H9 (cell line): ENCODE measurements at regions not wholly inside any gene's neighbourhood (a gene's known extent, or its start where the extent isn't known, plus 50 kb on each side); places are given as distances from the start of the nearest gene placed in this dataset.

ENCODE experiments used
- DNase-seq: peaks from one replicate; pipeline ENCODE4 v3.0.0-alpha.2; 2017
- H2AFZ ChIP-seq: one replicate; pipeline ENCODE4 v1.6.1; 2013; ENCODE audit warnings: mild to moderate bottlenecking, low read length, control low read depth, moderate library complexity
- H2AK5ac ChIP-seq: 2 replicates; pipeline ENCODE4 v1.6.1; 2013; ENCODE audit warnings: low read length, control low read depth, mixed read lengths; ENCODE audit not compliant: insufficient read length
- H2BK120ac ChIP-seq: one replicate; pipeline ENCODE4 v1.6.1; 2013; ENCODE audit warnings: low read depth, mild to moderate bottlenecking, low read length, control low read depth, inconsistent platforms; ENCODE audit not compliant: poor library complexity, severe bottlenecking
- H2BK12ac ChIP-seq: 2 replicates; pipeline ENCODE4 v1.6.1; 2013; ENCODE audit warnings: low read length, control low read depth, mixed read lengths, low read depth; ENCODE audit not compliant: insufficient read length
- H2BK15ac ChIP-seq: 2 replicates; pipeline ENCODE4 v1.6.1; 2013; ENCODE audit warnings: low read depth, low read length, control low read depth
- H2BK20ac ChIP-seq: one replicate; pipeline ENCODE4 v1.6.1; 2013; ENCODE audit warnings: low read depth, mild to moderate bottlenecking, low read length, control low read depth, inconsistent platforms; ENCODE audit not compliant: poor library complexity, severe bottlenecking
- H2BK5ac ChIP-seq: 2 replicates; pipeline ENCODE4 v1.6.1; 2013; ENCODE audit warnings: low read length, control low read depth, mixed read lengths; ENCODE audit not compliant: insufficient read length
- H3K14ac ChIP-seq: 2 replicates; pipeline ENCODE4 v1.6.1; 2013; ENCODE audit warnings: low read length, control low read depth; ENCODE audit not compliant: insufficient read depth
- H3K18ac ChIP-seq: 2 replicates; pipeline ENCODE4 v1.6.1; 2013; ENCODE audit warnings: low read depth, mild to moderate bottlenecking, mixed read lengths, low read length, control low read depth; ENCODE audit not compliant: insufficient read length
- H3K23ac ChIP-seq: 2 replicates; pipeline ENCODE4 v1.6.1; 2013; ENCODE audit warnings: low read length, control low read depth, mixed read lengths, low read depth; ENCODE audit not compliant: insufficient read length
- H3K23me2 ChIP-seq: 2 replicates; pipeline ENCODE4 v1.6.1; 2013; ENCODE audit warnings: low read depth, mild to moderate bottlenecking, mixed read lengths, low read length, control low read depth; ENCODE audit not compliant: insufficient read length, poor library complexity, severe bottlenecking
- H3K27ac ChIP-seq: 2 replicates; pipeline ENCODE4 v1.5.1; 2013; ENCODE audit warnings: low read length, control low read depth, mixed read lengths, low read depth; ENCODE audit not compliant: insufficient read length
- H3K27me3 ChIP-seq: 2 replicates; pipeline ENCODE4 v1.6.1; 2013; ENCODE audit warnings: low read length, control low read depth, inconsistent platforms; ENCODE audit not compliant: insufficient read depth
- H3K4ac ChIP-seq: 2 replicates; pipeline ENCODE4 v1.6.1; 2013; ENCODE audit warnings: low read depth, mild to moderate bottlenecking, control low read depth, inconsistent platforms, low read length, moderate library complexity
- H3K4me1 ChIP-seq: 2 replicates; pipeline ENCODE4 v1.6.1; 2013; ENCODE audit warnings: low read length, control low read depth, inconsistent platforms; ENCODE audit not compliant: insufficient read depth
- H3K4me2 ChIP-seq: 2 replicates; pipeline ENCODE4 v1.6.1; 2013; ENCODE audit warnings: low read length, control low read depth, mixed read lengths; ENCODE audit not compliant: insufficient read length, insufficient read depth
- H3K56ac ChIP-seq: 2 replicates; pipeline ENCODE4 v1.6.1; 2013; ENCODE audit warnings: low read depth, mild to moderate bottlenecking, mixed read lengths, low read length, control low read depth; ENCODE audit not compliant: insufficient read length
- H3K79me1 ChIP-seq: 2 replicates; pipeline ENCODE4 v1.6.1; 2013; ENCODE audit warnings: low read depth, mild to moderate bottlenecking, moderate library complexity, low read length, control low read depth, inconsistent platforms; ENCODE audit not compliant: insufficient read depth, poor library complexity, severe bottlenecking
- H3K79me2 ChIP-seq: 2 replicates; pipeline ENCODE4 v1.6.1; 2013; ENCODE audit warnings: low read length, control low read depth, inconsistent platforms; ENCODE audit not compliant: insufficient read depth
- H3K9ac ChIP-seq: 2 replicates; pipeline ENCODE4 v1.6.1; 2013; ENCODE audit warnings: low read length, control low read depth, mixed read lengths; ENCODE audit not compliant: insufficient read length; ENCODE audit errors: extremely low read depth
- H3K9me3 ChIP-seq: one replicate; pipeline ENCODE4 v1.6.1; 2013; ENCODE audit warnings: low read depth, low read length, inconsistent platforms; ENCODE audit not compliant: control insufficient read depth
- H3T11ph ChIP-seq: one replicate; pipeline ENCODE4 v1.6.1; 2013; ENCODE audit warnings: mild to moderate bottlenecking, low read length, control low read depth, inconsistent platforms
- H4K20me1 ChIP-seq: one replicate; pipeline ENCODE4 v1.6.1; 2013; ENCODE audit not compliant: control insufficient read depth, insufficient read length, insufficient read depth
- H4K5ac ChIP-seq: 2 replicates; pipeline ENCODE4 v1.6.1; 2013; ENCODE audit warnings: low read depth, mild to moderate bottlenecking, mixed read lengths, low read length, control low read depth; ENCODE audit not compliant: insufficient read length
- H4K8ac ChIP-seq: replicated peaks from 2 replicates; pipeline ENCODE4 v1.6.1; 2013; ENCODE audit warnings: low read length, control low read depth, mixed read lengths, low read depth; ENCODE audit not compliant: insufficient read length
- H4K91ac ChIP-seq: 2 replicates; pipeline ENCODE4 v1.6.1; 2013; ENCODE audit warnings: low read depth, mild to moderate bottlenecking, moderate library complexity, mixed read lengths, low read length, control low read depth; ENCODE audit not compliant: insufficient read length
- H3K27ac Mint-ChIP-seq, 3 experiments: 2 replicates in 2 of 3; 3 replicates in 1 of 3; pipeline ENCODE4 v1.8.0; 2020 to 2021; ENCODE audit warnings: mixed read lengths in 3 of 3, mild to moderate bottlenecking in 1 of 3, moderate library complexity in 1 of 3
- H3K27me3 Mint-ChIP-seq: 2 replicates; pipeline ENCODE4 v1.8.0; 2021; ENCODE audit warnings: low read depth, mild to moderate bottlenecking, moderate library complexity, mixed read lengths
- H3K36me3 Mint-ChIP-seq, 3 experiments: 2 replicates in 2 of 3; 3 replicates in 1 of 3; pipeline ENCODE4 v1.8.0; 2020 to 2021; ENCODE audit warnings: low read depth in 3 of 3, mixed read lengths in 3 of 3; ENCODE audit not compliant: insufficient read depth in 1 of 3
- H3K4me1 Mint-ChIP-seq, 2 experiments: 2 replicates each; pipeline ENCODE4 v1.8.0; 2020; ENCODE audit warnings: mixed read lengths in 2 of 2
- H3K4me3 Mint-ChIP-seq, 2 experiments: 2 replicates in 1 of 2; 3 replicates in 1 of 2; pipeline ENCODE4 v1.8.0; 2020 to 2021; ENCODE audit warnings: mild to moderate bottlenecking in 2 of 2, mixed read lengths in 2 of 2, moderate library complexity in 1 of 2
- H3K9me3 Mint-ChIP-seq, 2 experiments: 2 replicates in 1 of 2; 3 replicates in 1 of 2; pipeline ENCODE4 v1.8.0; 2020; ENCODE audit warnings: mild to moderate bottlenecking in 2 of 2, mixed read lengths in 2 of 2, moderate library complexity in 1 of 2
- WGBS: extraction: QIAGEN DNeasy Blood & Tissue Kit; methylation state at CpG from one replicate; pipeline ENCODE4 v1.1.7; 2013; ENCODE audit warnings: missing lambda C conversion rate, low lambda C conversion rate, mixed read lengths; ENCODE audit not compliant: insufficient read length; ENCODE audit errors: extremely low coverage; 5-methylcytosine and 5-hydroxymethylcytosine counted together
- TF ChIP-seq, protein P1 (sequence below): fragments of 200-600 bp; sonication (generic); conservative IDR thresholded peaks from 3 replicates; pipeline ENCODE4 v1.8.0; 2021; ENCODE audit warnings: antibody characterized with exemption, mild to moderate bottlenecking

DNA sequence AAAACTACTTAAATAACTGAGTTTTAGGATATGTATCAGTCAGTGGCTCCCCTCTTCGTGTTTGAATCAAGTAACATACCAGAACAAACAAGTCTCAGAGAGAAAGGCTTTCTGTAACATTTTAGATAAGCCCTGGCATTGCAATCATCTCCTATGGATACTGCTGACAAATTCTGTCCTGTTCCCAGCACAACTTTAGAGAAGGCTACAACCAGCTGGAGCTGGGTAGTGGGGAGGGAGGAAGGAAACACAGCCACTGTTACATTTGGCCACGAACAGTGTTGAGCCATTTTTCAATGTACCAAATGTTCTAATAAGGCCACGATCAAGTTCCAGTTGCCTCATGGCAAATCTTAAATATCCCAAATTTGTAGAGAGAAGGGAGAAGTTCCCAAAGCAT lies 511.8 kb upstream of the WWC1 start:
- Histone ChIP-seq H3K9ac (no peak overlapping the region), H2BK20ac (no peak overlapping the region), H3K18ac (no peak overlapping the region), H3K56ac (no peak overlapping the region), H2BK5ac (no peak overlapping the region), H3K23me2 (no peaks in the 10 kb centered on the region), H4K5ac (no peak overlapping the region), H3K4me2 (no peak overlapping the region), H4K91ac (no peak overlapping the region), H3K27me3 (no peaks in the 10 kb centered on the region), H3K9me3 (no peaks in the 10 kb centered on the region), H3K27ac (no peak overlapping the region), H2BK15ac (no peak overlapping the region), H3K79me1 (no peaks in the 10 kb centered on the region), H4K20me1 (no peaks in the 10 kb centered on the region), H4K8ac (no peak overlapping the region), H2AK5ac (no peak overlapping the region), H3T11ph (no peak overlapping the region), H3K4me1 (no peaks in the 10 kb centered on the region), H3K4ac (no peak overlapping the region), H2BK12ac (no peak overlapping the region), H2BK120ac (no peak overlapping the region), H3K79me2 (no peaks in the 10 kb centered on the region), H3K14ac (no peak overlapping the region), H3K23ac (no peak overlapping the region), H2AFZ (no peak overlapping the region)
- H3K4me3 Mint-ChIP-seq, result no peak overlapping the region
- H3K9me3 Mint-ChIP-seq, result no peaks in the 10 kb centered on the region
- no peak for DNase-seq
- no peak overlapping the region for H3K27ac Mint-ChIP-seq
- TF ChIP-seq, protein P1, sequence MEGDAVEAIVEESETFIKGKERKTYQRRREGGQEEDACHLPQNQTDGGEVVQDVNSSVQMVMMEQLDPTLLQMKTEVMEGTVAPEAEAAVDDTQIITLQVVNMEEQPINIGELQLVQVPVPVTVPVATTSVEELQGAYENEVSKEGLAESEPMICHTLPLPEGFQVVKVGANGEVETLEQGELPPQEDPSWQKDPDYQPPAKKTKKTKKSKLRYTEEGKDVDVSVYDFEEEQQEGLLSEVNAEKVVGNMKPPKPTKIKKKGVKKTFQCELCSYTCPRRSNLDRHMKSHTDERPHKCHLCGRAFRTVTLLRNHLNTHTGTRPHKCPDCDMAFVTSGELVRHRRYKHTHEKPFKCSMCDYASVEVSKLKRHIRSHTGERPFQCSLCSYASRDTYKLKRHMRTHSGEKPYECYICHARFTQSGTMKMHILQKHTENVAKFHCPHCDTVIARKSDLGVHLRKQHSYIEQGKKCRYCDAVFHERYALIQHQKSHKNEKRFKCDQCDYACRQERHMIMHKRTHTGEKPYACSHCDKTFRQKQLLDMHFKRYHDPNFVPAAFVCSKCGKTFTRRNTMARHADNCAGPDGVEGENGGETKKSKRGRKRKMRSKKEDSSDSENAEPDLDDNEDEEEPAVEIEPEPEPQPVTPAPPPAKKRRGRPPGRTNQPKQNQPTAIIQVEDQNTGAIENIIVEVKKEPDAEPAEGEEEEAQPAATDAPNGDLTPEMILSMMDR, result no peak
- H3K4me1 Mint-ChIP-seq, result 0 out of 4 replicates have a peak, but pooled peaks cover 0 to 3% of the 10 kb centered on the region in 2 experiments
- WGBS, result no CpG with 5 or more reads among the region's 3 CpGs
- no peaks in the 10 kb centered on the region for H3K36me3 Mint-ChIP-seq
- H3K27me3 Mint-ChIP-seq, result no peaks in the 10 kb centered on the region
